ENCODE measurements at regions not wholly inside any gene's neighbourhood (a gene's known extent, or its start where the extent isn't known, plus 50 kb on each side); places are given as distances from the start of the nearest gene placed in this dataset.

- ATAC-seq (replicated peaks in 6 of 8) = no peak
- in situ Hi-C loops (cut with MboI; ENCODE audit: low pct_unique_long_range_greater_than_20kb in 2 of 9, low sequenced_read_pairs in 9 of 9, unreplicated experiment in 9 of 9) = no loop called here
- H3K4me1 ChIP-seq (replicated peaks in 1 of 2) = no peaks in the 10 kb centered on the region
- H3K27ac ChIP-seq = no peak overlapping the region
- H3K4me3 ChIP-seq = no peak overlapping the region
- 0 to 45% (median 37%) methylated on average over 1 of the region's 1 CpG; no CpG with 5 or more reads in 4 of the 10 experiments for WGBS, 10 experiments
Measured at GRCh38 chr1:34338871-34339270, 162.2 kb downstream of the C1orf94 start.

- no peak for ATAC-seq (replicated peaks in 6 of 8)
- Histone ChIP-seq H3K4me1 (replicated peaks in 1 of 2) (no peaks in the 10 kb centered on the region), H3K4me3 (no peak overlapping the region), H3K27ac (no peak overlapping the region)
- WGBS, 10 experiments = 0 to 63% (median 30%) methylated on average over 1 to 2 of the region's 2 CpGs
- in situ Hi-C loops (cut with MboI; ENCODE audit: low pct_unique_long_range_greater_than_20kb in 2 of 9, low sequenced_read_pairs in 9 of 9, unreplicated experiment in 9 of 9) = no loop called here
Measured at GRCh38 chr1:34341896-34342295, 165.2 kb downstream of the C1orf94 start.

- in situ Hi-C loops (cut with MboI; ENCODE audit: low pct_unique_long_range_greater_than_20kb in 2 of 9, low sequenced_read_pairs in 9 of 9, unreplicated experiment in 9 of 9) = no loop called here
- WGBS, 10 experiments = 67 to 100% (median 82%) methylated on average over 1 of the region's 1 CpG; no CpG with 5 or more reads in 6 of the 10 experiments
- ATAC-seq (replicated peaks in 6 of 8) = no peak
Measured at GRCh38 chr1:34342334-34342733, 165.6 kb downstream of the C1orf94 start.

GRCh38 chr1:34346128-34346527 lies 169.4 kb downstream of the C1orf94 start:
- ATAC-seq (replicated peaks in 6 of 8) = no peak
- WGBS, 10 experiments = 0 to 63% (median 21%) methylated on average over 1 to 3 of the region's 3 CpGs; no CpG with 5 or more reads in 1 of the 10 experiments
- H3K4me3 ChIP-seq = no peak overlapping the region
- H3K27ac ChIP-seq = no peak overlapping the region
- in situ Hi-C loops (cut with MboI; ENCODE audit: low pct_unique_long_range_greater_than_20kb in 2 of 9, low sequenced_read_pairs in 9 of 9, unreplicated experiment in 9 of 9) = no loop called here
- H3K4me1 ChIP-seq (replicated peaks in 1 of 2) = no peaks in the 10 kb centered on the region

More at GRCh38 chr1:34342334-34342733, 165.6 kb downstream of the C1orf94 start:
- no peak overlapping the region for H3K27ac ChIP-seq
- H3K4me1 ChIP-seq (replicated peaks in 1 of 2) = no peaks in the 10 kb centered on the region
- no peak overlapping the region for H3K4me3 ChIP-seq

- Histone ChIP-seq H3K4me3 (no peak overlapping the region), H3K4me1 (replicated peaks in 1 of 2) (no peaks in the 10 kb centered on the region), H3K27ac (no peak overlapping the region)
- peak in 1 of 8 experiments; percentile 52 for ATAC-seq (replicated peaks in 6 of 8)
- in situ Hi-C loops (cut with MboI; ENCODE audit: low pct_unique_long_range_greater_than_20kb in 2 of 9, low sequenced_read_pairs in 9 of 9, unreplicated experiment in 9 of 9) = no loop called here
- WGBS, 10 experiments = 5 to 95% (median 72%) methylated on average over 1 to 2 of the region's 2 CpGs
Measured at GRCh38 chr1:34353409-34353808, 176.7 kb downstream of the C1orf94 start.

- in situ Hi-C loops (cut with MboI; ENCODE audit: low pct_unique_long_range_greater_than_20kb in 2 of 9, low sequenced_read_pairs in 9 of 9, unreplicated experiment in 9 of 9) = no loop called here
- ATAC-seq (replicated peaks in 6 of 8) = no peak
- H3K27ac ChIP-seq = no peak overlapping the region
Measured at GRCh38 chr1:34354367-34354766, 177.7 kb downstream of the C1orf94 start.

GRCh38 chr1:34356853-34357252 lies 180.1 kb downstream of the C1orf94 start:
- 50 to 86% (median 65%) methylated on average over 1 to 4 of the region's 4 CpGs; no CpG with 5 or more reads in 4 of the 10 experiments for WGBS, 10 experiments
- ATAC-seq (replicated peaks in 6 of 8) = no peak
- in situ Hi-C loops (cut with MboI; ENCODE audit: low pct_unique_long_range_greater_than_20kb in 2 of 9, low sequenced_read_pairs in 9 of 9, unreplicated experiment in 9 of 9) = no loop called here
- Histone ChIP-seq H3K27ac (no peak overlapping the region), H3K4me1 (replicated peaks in 1 of 2) (peaks cover 0 to 5% of the 10 kb centered on the region in 2 donors), H3K4me3 (no peak overlapping the region)

More at GRCh38 chr1:34354367-34354766, 177.7 kb downstream of the C1orf94 start:
- no peaks in the 10 kb centered on the region for H3K4me1 ChIP-seq (replicated peaks in 1 of 2)
- H3K4me3 ChIP-seq = no peak overlapping the region
- WGBS, 10 experiments = 50 to 100% (median 65%) methylated on average over 1 to 2 of the region's 2 CpGs; no CpG with 5 or more reads in 3 of the 10 experiments

- peaks cover 0 to 5% of the 10 kb centered on the region in 2 donors for H3K4me1 ChIP-seq (replicated peaks in 1 of 2)
- no peak overlapping the region for H3K4me3 ChIP-seq
- in situ Hi-C loops (cut with MboI; ENCODE audit: low pct_unique_long_range_greater_than_20kb in 2 of 9, low sequenced_read_pairs in 9 of 9, unreplicated experiment in 9 of 9) = no loop called here
- no peak overlapping the region for H3K27ac ChIP-seq
- no peak for ATAC-seq (replicated peaks in 6 of 8)
- WGBS, 10 experiments = 7 to 60% (median 38%) methylated on average over 1 to 2 of the region's 2 CpGs; no CpG with 5 or more reads in 2 of the 10 experiments
Measured at GRCh38 chr1:34358636-34359035, 181.9 kb downstream of the C1orf94 start.

- WGBS, 10 experiments = 60 to 92% (median 85%) methylated on average over 1 to 4 of the region's 4 CpGs; no CpG with 5 or more reads in 2 of the 10 experiments
- peaks cover 0 to 5% of the 10 kb centered on the region in 2 donors for H3K4me1 ChIP-seq (replicated peaks in 1 of 2)
- no peak overlapping the region for H3K27ac ChIP-seq
- ATAC-seq (replicated peaks in 6 of 8) = no peak
- H3K4me3 ChIP-seq = no peak overlapping the region
- in situ Hi-C loops (cut with MboI; ENCODE audit: low pct_unique_long_range_greater_than_20kb in 2 of 9, low sequenced_read_pairs in 9 of 9, unreplicated experiment in 9 of 9) = no loop called here
Measured at GRCh38 chr1:34359411-34359810, 182.7 kb downstream of the C1orf94 start.

- in situ Hi-C loops (cut with MboI; ENCODE audit: low pct_unique_long_range_greater_than_20kb in 2 of 9, low sequenced_read_pairs in 9 of 9, unreplicated experiment in 9 of 9) = no loop called here
- Histone ChIP-seq H3K4me3 (no peak overlapping the region), H3K27ac (no peak overlapping the region), H3K4me1 (replicated peaks in 1 of 2) (peaks cover 0 to 5% of the 10 kb centered on the region in 2 donors)
- peak in 1 of 8 experiments; percentile 13 for ATAC-seq (replicated peaks in 6 of 8)
- 14 to 100% (median 77%) methylated on average over 1 to 3 of the region's 3 CpGs; no CpG with 5 or more reads in 2 of the 10 experiments for WGBS, 10 experiments
Measured at GRCh38 chr1:34360574-34360973, 183.9 kb downstream of the C1orf94 start.

GRCh38 chr1:34361121-34361520 lies 184.4 kb downstream of the C1orf94 start:
- in situ Hi-C loops (cut with MboI; ENCODE audit: low pct_unique_long_range_greater_than_20kb in 2 of 9, low sequenced_read_pairs in 9 of 9, unreplicated experiment in 9 of 9) = no loop called here
- WGBS, 10 experiments = 0 to 53% (median 38%) methylated on average over 1 to 3 of the region's 3 CpGs; no CpG with 5 or more reads in 6 of the 10 experiments

GRCh38 chr1:34361781-34362357 lies 185.2 kb downstream of the C1orf94 start:
- peak in 1 of 8 experiments; percentile 34 for ATAC-seq (replicated peaks in 6 of 8)
- Histone ChIP-seq H3K27ac (no peak overlapping the region), H3K4me3 (no peak overlapping the region), H3K4me1 (replicated peaks in 1 of 2) (peaks cover 0 to 5% of the 10 kb centered on the region in 2 donors)
- 0 to 60% (median 36%) methylated on average over 1 to 2 of the region's 2 CpGs; no CpG with 5 or more reads in 1 of the 10 experiments for WGBS, 10 experiments
- in situ Hi-C loops (cut with MboI; ENCODE audit: low pct_unique_long_range_greater_than_20kb in 2 of 9, low sequenced_read_pairs in 9 of 9, unreplicated experiment in 9 of 9) = no loop called here

More at GRCh38 chr1:34361121-34361520, 184.4 kb downstream of the C1orf94 start:
- no peak overlapping the region for H3K27ac ChIP-seq
- H3K4me1 ChIP-seq (replicated peaks in 1 of 2) = peaks cover 0 to 5% of the 10 kb centered on the region in 2 donors
- ATAC-seq (replicated peaks in 6 of 8) = no peak
- no peak overlapping the region for H3K4me3 ChIP-seq

GRCh38 chr1:34362949-34363348 lies 186.2 kb downstream of the C1orf94 start:
- no peak overlapping the region for H3K4me3 ChIP-seq
- no peak overlapping the region for H3K27ac ChIP-seq
- WGBS, 10 experiments = 46 to 75% (median 57%) methylated on average over 1 to 4 of the region's 4 CpGs; no CpG with 5 or more reads in 2 of the 10 experiments
- no peak for ATAC-seq (replicated peaks in 6 of 8)
- in situ Hi-C loops (cut with MboI; ENCODE audit: low pct_unique_long_range_greater_than_20kb in 2 of 9, low sequenced_read_pairs in 9 of 9, unreplicated experiment in 9 of 9) = no loop called here
- H3K4me1 ChIP-seq (replicated peaks in 1 of 2) = peaks cover 0 to 5% of the 10 kb centered on the region in 2 donors

- Histone ChIP-seq H3K4me1 (replicated peaks in 1 of 2) (peaks cover 0 to 5% of the 10 kb centered on the region in 2 donors), H3K27ac (no peak overlapping the region), H3K4me3 (no peak overlapping the region)
- in situ Hi-C loops (cut with MboI; ENCODE audit: low pct_unique_long_range_greater_than_20kb in 2 of 9, low sequenced_read_pairs in 9 of 9, unreplicated experiment in 9 of 9) = no loop called here
- no peak for ATAC-seq (replicated peaks in 6 of 8)
Measured at GRCh38 chr1:34363447-34363846, 186.7 kb downstream of the C1orf94 start.

Data from motor neuron (in vitro differentiated cells).